ENCODE measurements at regions not wholly inside any gene's neighbourhood (a gene's known extent, or its start where the extent isn't known, plus 50 kb on each side); places are given as distances from the start of the nearest gene placed in this dataset.
A peak's percentile ranks its signal among the peaks of the same experiment; 100 is the strongest.

DNA sequence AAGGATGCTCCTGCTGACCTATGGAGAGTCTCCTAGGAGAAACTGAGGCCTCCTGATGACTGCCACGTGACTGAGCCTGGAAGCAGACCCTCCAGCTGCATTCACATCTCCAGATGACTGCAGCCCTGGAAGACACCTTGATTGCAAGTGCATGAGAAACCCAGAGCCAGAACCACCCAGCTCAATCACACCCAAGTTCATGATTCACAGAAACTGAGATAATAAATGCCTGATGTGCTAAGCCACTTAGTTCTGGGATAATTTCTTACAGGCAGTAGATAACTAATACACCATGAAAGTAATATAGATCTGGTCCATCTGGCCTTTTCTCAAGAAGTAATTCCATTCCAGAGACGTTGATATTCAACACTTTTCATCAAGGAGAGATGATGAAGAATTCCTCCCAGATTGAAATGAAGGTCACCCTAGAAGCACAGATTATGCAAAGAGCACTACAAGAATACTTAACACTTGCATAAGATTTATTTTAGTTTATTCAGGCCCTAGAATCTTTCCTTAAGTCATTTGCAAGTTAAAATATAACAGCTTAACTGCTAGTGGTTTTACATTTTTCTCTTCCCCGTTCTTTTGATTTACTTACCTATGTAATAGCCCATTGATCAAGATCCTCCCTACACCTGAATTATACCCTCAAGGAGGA is 208.2 kb upstream of the INHBA start:
- no peak for DNase-seq (ENCODE audit: low spot score)

DNA sequence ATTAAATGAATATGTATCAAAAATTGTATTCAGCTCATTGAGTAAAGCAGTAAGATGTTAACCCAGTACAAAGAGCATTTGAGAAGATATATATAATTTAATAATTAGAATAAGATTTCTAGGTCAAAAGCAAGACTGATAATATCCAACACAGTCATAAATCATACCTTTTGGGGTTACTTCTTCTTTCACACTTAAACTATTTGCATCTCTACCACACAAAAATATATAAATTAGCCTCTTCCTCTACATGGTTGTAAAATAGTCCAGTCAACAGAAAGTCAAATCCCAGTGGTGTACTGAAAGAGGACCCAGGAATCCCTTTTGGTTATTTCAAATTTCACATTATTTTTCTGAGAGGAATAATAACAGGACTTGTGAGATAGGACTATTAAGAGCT is 204.6 kb upstream of the INHBA start:
- DNase-seq (ENCODE audit: low spot score), result peak; percentile 9

DNA sequence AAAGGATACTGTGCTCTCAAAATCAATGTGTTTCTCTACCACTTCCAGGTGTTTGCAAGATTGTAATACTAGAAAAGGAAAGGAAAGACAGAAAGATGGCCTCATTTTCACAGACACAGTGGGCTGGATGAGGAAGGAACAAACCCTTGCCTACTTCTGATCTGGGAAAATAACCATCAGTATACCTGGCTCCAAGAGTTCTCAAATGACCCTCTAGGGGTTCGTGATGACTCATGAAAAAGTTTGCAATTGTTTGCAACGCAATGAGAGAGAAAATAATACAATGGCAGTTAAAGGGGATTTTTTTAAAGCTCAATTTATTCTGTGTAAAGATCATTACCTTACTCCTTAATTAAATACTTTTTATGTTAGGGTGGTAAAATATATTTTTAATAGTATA is 197.6 kb upstream of the INHBA start:
- no peak for DNase-seq (ENCODE audit: low spot score)

DNA sequence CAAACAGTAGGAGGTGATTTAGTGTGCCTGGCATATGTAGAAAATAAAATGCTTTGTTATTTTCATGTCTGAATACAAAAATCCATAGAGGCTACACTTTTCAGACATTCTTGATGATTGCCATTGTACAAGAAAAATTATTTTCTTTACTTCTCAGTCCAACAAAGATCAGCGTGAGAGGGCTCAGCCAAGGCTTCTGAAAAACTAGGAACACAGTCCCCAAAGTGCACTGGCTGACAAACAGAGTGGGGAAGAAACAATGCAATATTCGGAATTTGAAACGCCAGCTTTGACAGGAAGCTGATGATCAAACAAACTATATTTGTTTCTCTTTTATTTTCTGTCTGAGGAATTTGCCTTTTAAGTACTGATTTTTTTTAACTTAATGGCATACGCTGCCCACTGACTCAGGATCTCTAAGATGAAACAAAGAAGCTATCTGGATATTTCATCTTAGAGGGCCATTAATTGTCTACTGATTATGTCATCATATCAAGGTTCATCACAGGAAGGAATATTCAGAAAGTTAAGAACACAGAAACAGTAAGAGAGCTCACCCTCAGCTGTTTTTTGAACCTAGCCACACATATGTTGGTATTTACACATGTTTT is 197.0 kb upstream of the INHBA start:
- no peak for DNase-seq (ENCODE audit: low spot score)

DNA sequence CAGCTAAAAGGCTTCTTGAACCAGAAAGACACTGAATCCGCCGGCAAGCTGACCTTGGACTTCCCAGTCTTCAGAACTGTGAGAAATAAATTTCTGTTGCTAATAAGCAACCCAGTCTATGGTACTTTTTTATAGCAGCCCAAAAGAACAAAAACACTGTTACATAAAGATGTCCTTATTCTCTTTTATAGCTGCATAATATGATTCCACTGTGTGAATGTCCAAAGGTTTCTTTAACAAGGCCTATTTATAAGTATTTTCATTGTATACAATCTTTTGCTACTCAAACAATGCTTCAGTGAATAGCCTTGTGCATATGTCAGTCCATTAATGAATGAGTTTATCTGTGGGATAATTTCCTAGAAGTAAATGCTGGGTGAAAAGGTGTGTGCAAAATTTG is 190.8 kb upstream of the INHBA start:
- no peak for DNase-seq (ENCODE audit: low spot score)

DNA sequence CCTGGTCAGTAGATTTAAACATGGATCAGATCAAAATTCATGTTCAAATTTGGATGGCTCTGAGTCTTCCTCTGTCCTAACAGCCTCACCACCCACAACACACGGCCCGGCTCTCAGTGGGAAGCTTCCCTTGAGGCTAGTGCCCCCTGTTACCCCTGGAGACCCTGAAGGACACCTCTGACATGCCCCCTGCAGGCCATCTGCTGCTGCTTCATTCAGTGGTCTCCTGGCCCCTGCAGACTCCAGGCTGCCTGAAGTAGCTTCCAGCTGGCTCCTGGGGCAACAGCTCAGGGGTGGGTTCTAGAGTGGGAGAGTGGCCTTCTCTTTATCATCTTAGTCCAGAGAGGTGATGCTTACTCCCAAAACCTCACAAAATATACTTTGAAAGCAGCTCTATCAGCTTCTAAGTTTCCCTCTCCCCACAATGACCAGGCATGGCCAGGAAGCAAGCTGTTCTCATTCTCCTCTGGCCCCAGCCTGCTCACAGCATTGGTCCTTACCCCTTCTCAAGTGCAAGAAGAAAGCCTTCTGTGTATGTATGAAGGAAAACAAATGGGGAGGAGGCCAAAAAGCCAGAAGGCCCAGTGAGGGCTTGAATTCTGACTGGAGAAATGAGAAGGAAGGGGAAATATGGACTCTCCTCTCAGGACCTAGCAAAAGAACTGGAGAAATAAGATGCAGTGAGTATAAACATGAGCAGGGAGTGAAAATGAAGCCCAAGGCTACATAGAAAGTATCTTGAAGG is 189.6 kb upstream of the INHBA start:
- peak; percentile 10 for DNase-seq (ENCODE audit: low spot score)

DNA sequence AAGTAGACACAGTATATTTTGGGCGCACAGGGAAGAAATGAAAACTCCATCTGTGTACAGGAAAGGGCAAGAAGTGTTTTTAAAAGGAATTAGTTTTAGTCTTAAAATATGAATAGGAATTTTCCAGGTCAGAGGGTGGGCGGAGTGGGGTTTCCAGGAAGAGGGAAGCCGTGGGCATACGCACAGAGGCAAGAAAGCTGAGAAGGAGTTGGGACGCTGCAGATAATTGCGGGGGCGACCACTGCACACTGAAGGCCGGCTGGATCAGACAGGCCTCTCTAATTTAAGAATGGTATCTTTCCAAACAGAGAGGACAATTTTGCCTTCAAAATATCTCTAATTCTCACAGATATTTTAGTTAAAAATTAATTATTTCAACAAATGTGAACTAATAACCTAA is 189.1 kb upstream of the INHBA start:
- DNase-seq (ENCODE audit: low spot score), result no peak

DNA sequence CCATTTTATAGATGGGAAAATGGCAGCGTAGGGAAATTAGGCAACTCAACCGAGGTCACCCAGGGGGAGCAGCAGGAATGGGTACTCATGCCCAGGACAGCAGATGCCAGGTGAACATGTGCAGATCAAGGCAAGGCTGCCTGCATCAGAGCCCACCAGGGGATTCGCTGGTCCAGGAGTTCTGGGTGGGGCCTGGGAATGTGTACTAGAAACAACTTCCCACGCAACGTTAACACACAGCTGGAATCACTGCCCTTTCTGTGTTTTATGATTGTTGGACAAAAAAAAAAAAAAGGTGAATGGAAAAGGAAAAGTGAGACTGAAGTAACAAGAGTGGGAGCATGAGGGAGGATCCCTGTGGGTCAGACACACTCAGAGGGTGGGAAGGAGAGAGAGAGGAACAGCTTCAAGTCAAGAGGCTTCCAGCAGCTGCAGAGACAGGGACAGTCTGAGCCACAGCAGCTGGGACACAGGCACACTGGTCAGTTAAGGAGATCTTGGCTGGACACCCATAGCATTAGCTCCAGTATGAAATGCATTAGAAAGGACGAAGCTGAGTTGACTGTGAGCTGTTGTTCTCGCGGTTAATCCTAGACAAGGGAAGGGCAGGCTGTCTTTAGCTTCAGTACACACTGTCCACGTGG is 187.9 kb upstream of the INHBA start:
- no peak for DNase-seq (ENCODE audit: low spot score)

DNA sequence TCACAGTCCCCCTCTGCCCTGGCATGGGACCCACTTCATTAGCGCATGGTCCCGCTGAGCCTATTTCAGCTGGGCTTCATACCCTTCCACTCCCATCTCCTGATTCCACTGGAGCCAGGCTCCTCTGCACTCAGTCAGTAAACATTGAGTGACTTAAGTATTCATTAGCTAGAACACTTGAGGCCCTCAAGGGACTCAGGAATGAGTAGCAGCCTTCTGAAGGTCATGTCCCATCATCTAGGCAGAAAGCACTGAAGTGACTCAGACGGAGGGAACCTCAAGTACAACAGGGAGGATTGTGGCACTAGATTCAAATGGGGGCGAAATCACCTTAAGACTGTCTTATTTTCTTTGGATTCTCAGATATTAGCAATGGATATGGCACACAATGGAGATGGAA is 186.6 kb upstream of the INHBA start:
- DNase-seq (ENCODE audit: low spot score), result no peak

DNA sequence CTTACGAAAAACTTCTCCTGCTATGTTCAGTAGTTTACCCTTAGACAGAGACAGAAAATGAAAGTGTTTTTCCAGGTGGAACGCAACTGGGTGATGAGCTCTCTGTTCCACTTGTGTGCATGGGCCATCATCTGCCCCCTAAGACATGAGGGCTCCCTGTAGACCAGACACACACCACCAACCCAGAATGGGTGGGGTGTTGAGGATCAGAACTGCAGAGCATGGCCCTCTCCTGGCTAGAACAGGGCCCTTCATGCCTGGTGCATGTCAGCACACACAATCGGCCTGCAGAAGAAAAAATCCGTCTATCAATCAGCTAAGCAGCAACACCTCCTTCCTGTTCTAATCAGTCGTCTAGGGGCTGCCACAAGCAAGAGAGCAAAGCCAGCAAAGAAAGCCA is 186.2 kb upstream of the INHBA start:
- DNase-seq (ENCODE audit: low spot score), result no peak

DNA sequence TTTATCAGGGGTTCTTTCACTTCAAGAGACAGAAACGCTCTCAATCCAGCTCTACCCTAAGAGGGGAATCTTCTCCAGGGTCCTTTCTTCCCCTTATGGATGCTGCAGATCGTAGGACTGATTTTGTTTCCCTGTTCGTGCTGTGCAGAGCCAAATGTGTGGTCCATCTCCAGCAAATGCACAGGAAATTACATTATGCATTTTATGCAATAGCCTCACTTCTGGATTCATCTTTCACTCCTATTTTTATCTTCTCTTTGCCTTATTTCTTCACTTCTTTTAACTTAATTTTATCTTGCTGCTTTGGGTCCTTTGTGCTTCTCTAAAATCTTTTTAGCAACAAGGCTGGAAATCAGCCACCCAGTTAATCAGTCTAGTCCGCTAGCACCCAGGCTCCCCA is 184.5 kb upstream of the INHBA start:
- DNase-seq (ENCODE audit: low spot score), result no peak

DNA sequence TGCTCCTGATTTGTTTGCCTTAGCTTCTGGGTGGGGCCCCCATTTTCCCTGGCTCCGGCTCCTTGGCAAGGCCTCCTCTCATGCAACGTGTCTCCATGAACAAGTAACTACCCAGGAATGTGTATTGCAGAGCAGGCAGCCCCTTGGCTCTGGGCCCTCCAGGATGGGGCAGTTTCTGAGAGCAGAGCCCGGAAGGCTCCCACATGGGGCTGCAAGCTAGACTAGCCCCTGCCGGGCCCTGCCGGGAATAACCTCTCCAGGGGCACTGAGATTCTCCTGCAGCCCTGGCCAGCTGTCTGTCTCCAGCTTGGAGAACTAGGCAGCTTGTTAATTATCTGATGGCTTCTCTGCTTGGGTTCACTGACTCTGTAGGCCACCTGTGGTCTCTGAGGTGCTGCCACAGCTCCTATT is 184.0 kb upstream of the INHBA start:
- DNase-seq (ENCODE audit: low spot score), result no peak

DNA sequence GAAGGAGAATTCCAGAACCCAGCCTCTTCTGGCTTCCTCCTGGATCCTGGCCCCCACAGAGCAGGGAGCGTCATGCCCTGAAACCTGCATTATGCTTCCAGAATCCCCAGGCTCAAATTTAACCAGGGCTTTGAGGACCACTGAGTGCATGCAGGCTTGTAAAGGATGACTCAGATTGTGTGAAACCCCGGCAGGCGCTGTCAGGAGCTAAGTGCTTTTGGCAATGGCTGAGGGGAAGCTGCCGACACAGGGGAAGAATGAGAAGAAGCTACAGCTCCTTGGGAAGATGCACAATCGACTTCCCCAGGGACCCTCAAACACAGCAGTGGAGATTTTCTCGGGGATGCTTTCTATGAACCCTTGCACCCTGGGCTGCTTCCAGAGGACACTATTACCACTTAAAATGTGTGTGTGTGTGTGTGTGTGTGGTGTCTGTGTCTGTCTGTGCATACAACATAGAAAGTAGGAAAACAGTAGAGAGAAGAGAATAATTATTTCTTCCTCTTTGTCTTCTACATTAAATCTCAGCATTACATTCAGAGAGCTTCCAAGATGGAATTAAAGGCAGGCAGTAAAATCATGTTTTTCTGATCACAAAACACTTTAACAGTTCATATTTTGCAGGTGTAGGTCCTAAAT is 183.5 kb upstream of the INHBA start:
- no peak for DNase-seq (ENCODE audit: low spot score)

DNA sequence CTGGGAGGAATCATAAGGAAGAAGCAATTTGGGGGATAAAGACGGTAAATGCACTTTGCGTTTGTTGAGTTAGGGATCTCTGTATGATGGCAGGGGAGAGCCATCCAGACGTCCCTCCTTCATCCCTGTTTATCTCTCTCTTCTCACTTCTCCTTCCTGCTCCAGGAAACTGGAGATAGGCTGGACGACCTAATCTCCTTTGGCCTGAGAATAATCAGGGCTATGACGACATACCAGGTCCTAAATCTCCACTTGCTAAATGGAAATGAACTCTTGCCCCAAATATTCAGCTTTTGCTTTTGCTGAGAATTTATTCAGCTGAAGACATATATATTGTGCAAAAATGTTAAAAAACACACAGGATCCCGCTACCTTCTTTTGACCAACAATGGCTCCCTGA is 182.9 kb upstream of the INHBA start:
- DNase-seq (ENCODE audit: low spot score), result no peak

DNA sequence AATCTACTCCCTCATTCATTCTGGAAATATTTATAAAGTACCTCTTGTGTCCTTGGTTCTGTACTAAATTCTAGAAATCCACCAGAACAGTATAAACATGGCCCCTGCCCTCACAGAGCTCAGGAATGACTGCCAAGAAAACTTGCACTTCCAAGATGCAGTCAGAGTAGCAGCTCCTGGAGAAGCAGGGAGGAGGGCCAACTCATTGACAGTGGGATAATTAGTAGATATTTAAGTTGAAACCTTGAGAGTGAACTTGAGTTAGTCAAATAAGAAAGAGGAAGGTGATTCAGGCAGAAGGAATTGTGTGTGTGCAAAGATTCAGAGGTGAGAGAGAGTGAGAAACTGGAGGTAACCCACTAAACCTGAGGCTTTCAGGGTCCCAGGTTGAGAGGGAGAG is 182.2 kb upstream of the INHBA start:
- DNase-seq (ENCODE audit: low spot score), result no peak

DNA sequence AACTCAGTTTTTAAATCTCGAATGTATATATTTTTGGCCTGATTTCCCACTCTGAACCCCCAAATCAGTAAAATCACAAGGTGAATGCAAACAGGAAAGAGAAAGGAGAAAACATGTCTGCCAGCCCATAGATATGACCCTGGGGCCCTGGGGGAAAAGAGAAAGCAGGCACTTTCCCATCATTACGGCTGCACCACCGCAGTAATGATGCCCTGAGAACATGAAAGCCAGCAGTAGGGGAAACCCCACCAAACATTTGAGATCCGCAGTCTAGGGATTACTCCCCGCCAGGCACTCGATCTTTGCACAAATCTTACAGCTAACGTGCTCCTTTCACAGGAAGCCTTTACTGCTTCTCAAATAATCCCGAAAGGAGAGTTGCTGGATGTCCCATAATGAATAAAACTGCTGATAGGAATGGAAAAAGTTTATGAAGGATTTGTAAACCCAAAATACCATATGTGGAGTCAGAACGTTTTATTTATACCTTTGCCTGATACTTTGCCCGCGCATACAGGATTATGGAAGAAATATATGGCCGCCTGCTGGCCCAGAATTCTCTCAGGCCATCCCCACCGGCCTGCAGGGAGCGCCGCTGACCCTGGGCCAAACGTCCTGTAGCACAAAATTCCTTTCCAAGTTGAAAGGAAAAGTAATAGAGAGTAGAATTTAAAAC is 180.0 kb upstream of the INHBA start:
- DNase-seq (ENCODE audit: low spot score), result peak; percentile 27

DNA sequence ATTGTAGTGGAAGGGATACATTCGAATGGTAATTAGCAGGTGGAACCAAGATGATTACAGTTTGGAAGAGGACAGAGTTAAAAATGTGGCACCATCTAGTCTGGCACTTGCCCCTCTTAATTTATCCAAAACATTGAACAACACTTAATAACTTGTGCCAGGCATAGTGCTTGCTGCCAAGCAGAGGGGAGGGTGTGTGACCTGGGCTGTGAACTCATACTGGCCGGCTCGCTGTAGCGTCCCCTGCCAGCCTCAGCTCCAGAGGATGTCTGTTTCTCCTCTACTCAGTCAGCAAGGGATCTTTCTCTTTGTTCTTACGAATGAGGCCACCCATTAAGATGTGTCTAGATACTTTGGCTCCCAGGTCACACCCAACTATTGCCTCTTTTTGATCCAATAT is 179.4 kb upstream of the INHBA start:
- DNase-seq (ENCODE audit: low spot score), result peak; percentile 10

DNA sequence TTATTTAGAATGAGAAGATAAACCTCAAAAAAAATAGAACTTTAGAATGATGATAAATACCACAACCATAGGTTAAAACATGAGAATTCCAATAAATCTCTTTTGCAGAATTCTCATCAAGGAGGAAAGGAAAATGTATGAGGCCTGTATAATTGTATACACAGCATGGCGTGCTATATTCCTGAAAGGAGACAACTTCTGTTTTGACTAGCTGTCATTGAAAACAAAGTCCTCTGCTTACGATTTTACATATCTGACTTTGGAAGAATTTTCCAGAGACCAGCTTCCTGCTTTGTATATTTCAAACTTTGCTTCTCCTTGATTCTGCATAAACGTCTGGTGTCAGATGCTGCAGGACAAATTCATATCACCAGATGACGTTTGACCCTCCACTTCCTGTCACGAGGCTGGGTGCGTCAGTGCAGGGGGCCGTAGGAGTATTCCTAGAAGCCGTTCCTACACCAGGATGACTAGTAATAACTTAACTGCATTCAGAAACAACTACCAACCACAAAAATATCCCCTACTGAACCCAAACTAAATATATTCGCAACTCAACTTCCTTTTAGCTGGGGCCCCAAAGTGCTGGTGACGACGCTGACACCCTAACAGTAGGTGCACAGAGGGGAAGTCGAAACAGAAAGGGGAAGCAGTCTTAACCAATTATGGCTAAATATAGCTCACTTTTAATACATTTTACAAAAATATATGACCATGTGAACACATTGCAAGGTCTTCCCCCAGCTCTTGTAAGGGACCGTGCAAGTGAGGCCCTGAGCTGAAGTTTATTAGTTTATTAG is 178.6 kb upstream of the INHBA start:
- DNase-seq (ENCODE audit: low spot score), result peak; percentile 81

DNA sequence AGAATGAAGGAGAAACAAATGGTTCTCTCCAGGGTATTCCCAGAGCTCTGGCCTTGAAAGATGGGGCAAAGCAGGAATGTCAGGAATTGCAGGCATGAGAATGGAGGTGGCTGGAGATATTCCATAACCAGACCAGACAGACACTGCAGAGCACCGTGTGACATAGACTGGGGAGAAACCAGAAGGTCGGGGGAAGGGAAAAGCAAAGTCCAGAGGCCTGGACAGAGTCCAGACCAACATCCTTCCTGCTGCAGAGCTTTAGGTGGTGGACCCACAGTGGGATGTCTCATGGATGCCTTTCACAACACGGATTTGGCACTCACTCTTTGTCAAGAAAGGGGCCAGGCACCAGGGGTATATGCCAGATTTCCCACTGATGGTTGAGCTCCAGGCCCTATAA is 177.2 kb upstream of the INHBA start:
- no peak for DNase-seq (ENCODE audit: low spot score)

DNA sequence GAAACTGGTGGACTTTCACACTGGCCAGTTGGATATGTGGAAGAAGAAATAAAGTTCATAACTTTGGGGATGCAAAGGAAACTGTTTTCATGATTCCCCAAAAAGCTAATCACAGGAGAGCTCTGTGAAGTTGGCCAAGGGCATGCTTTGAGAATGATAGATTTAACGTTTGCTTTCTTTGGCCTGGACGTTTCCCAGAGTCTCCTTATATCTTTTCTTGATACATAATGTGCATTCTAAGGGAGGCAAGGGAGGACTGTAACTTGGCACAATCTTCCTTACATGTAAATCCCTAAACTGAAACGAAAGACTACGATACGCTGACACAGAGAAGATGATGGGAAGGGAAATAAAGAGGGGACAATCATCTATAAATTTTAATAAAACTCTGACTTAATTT is 176.5 kb upstream of the INHBA start:
- DNase-seq (ENCODE audit: low spot score), result no peak

Measured in germinal center (tissue), 1 donor.